C4-2B (cell line): ENCODE measurements at regions not wholly inside any gene's neighbourhood (a gene's known extent, or its start where the extent isn't known, plus 50 kb on each side); places are given as distances from the start of the nearest gene placed in this dataset.

ENCODE experiments used
- H3K27ac ChIP-seq: fragments of 450-650 bp; 2 replicates; pipeline ENCODE4 v1.5.1; 2017
- CTCF ChIP-seq: fragments of 450-650 bp; conservative IDR thresholded peaks from 2 replicates; pipeline ENCODE4 v1.5.1; 2017; ENCODE audit warnings: mild to moderate bottlenecking
- ZFX ChIP-seq: fragments of 450-650 bp; IDR thresholded peaks from 2 replicates; pipeline ENCODE4 v1.6.1; 2017

- TF ChIP-seq ZFX (no peak), CTCF (no peak)
- H3K27ac ChIP-seq = peak overlapping the region; percentile 1; the same call in 1 of the 2 replicates
Observed at GRCh38 chr22:25361899-25362214, 142.4 kb downstream of the CRYBB2 start.

- TF ChIP-seq ZFX = no peak
- peak; percentile 96 for TF ChIP-seq CTCF
- H3K27ac ChIP-seq = peak overlapping the region; percentile 1; the same call in 1 of the 2 replicates
Observed at GRCh38 chr22:25362215-25362882, 142.9 kb downstream of the CRYBB2 start.

- peak overlapping the region; percentile 1; the same call in 1 of the 2 replicates for H3K27ac ChIP-seq
- TF ChIP-seq CTCF = no peak
- TF ChIP-seq ZFX = no peak
Observed at GRCh38 chr22:25362883-25363240, 143.4 kb downstream of the CRYBB2 start.

GRCh38 chr22:25363474-25363873, 144.0 kb downstream of the CRYBB2 start:
- H3K27ac ChIP-seq = no peak overlapping the region
- TF ChIP-seq CTCF = no peak
- TF ChIP-seq ZFX = no peak

GRCh38 chr22:25364281-25364680, 144.8 kb downstream of the CRYBB2 start:
- TF ChIP-seq ZFX (no peak), CTCF (no peak)
- H3K27ac ChIP-seq = no peak overlapping the region

- no peak overlapping the region for H3K27ac ChIP-seq
- no peak for TF ChIP-seq ZFX
- no peak for TF ChIP-seq CTCF
Observed at GRCh38 chr22:25364736-25365241, 145.3 kb downstream of the CRYBB2 start.

- no peak for TF ChIP-seq ZFX
- no peak for TF ChIP-seq CTCF
- no peak overlapping the region for H3K27ac ChIP-seq
Observed at GRCh38 chr22:25365491-25366261, 146.2 kb downstream of the CRYBB2 start.
